GM21528 (cell line): ENCODE measurements at regions not wholly inside any gene's neighbourhood (a gene's known extent, or its start where the extent isn't known, plus 50 kb on each side); places are given as distances from the start of the nearest gene placed in this dataset.
"Not testable (repeated sequence)": the region's sequence is repeated elsewhere in the genome, so short reads cannot be mapped to it uniquely, and the experiment has no call there.

Source experiments
- ATAC-seq: cut with Tn5 transposase; IDR thresholded peaks from one replicate; pipeline ENCODE4 v1.9.1; 2021; ENCODE audit warnings: mild to moderate bottlenecking, moderate library complexity; ENCODE audit not compliant: unreplicated experiment, low FRiP score

- no peak for ATAC-seq
These were observed 339.0 kb upstream of the SULF2 start for GRCh38 chr20:48124181-48124782.

GRCh38 chr20:48120120-48120519 lies 334.8 kb upstream of the SULF2 start:
- ATAC-seq: no peak

- ATAC-seq: not testable (repeated sequence)
These were observed 334.1 kb upstream of the SULF2 start for GRCh38 chr20:48119389-48119788.

GRCh38 chr20:48115502-48115901 lies 330.2 kb upstream of the SULF2 start:
- no peak for ATAC-seq

- ATAC-seq: no peak
These were observed 322.3 kb upstream of the SULF2 start for GRCh38 chr20:48107560-48107959.

- ATAC-seq: no peak
These were observed 321.1 kb upstream of the SULF2 start for GRCh38 chr20:48106428-48106827.

GRCh38 chr20:48105526-48105925 lies 320.2 kb upstream of the SULF2 start:
- ATAC-seq: no peak

GRCh38 chr20:48102931-48103660 lies 317.8 kb upstream of the SULF2 start:
- ATAC-seq: no peak

GRCh38 chr20:48102076-48102787 lies 317.0 kb upstream of the SULF2 start:
- no peak for ATAC-seq

GRCh38 chr20:48100483-48100882 lies 315.2 kb upstream of the SULF2 start:
- no peak for ATAC-seq

GRCh38 chr20:48098866-48099265 lies 313.6 kb upstream of the SULF2 start:
- no peak for ATAC-seq

- ATAC-seq: no peak
These were observed 312.8 kb upstream of the SULF2 start for GRCh38 chr20:48098099-48098498.

GRCh38 chr20:48096957-48097890 lies 311.9 kb upstream of the SULF2 start:
- ATAC-seq: no peak

GRCh38 chr20:48096212-48096875 lies 311.1 kb upstream of the SULF2 start:
- no peak for ATAC-seq

- ATAC-seq: no peak
These were observed 309.7 kb upstream of the SULF2 start for GRCh38 chr20:48094944-48095343.

GRCh38 chr20:48094196-48094749 lies 309.0 kb upstream of the SULF2 start:
- no peak for ATAC-seq

- no peak for ATAC-seq
These were observed 307.5 kb upstream of the SULF2 start for GRCh38 chr20:48092596-48093280.

GRCh38 chr20:48090784-48091183 lies 305.5 kb upstream of the SULF2 start:
- no peak for ATAC-seq

GRCh38 chr20:48090314-48090713 lies 305.0 kb upstream of the SULF2 start:
- ATAC-seq: no peak
